ENCODE measurements at regions not wholly inside any gene's neighbourhood (a gene's known extent, or its start where the extent isn't known, plus 50 kb on each side); places are given as distances from the start of the nearest gene placed in this dataset.

DNA sequence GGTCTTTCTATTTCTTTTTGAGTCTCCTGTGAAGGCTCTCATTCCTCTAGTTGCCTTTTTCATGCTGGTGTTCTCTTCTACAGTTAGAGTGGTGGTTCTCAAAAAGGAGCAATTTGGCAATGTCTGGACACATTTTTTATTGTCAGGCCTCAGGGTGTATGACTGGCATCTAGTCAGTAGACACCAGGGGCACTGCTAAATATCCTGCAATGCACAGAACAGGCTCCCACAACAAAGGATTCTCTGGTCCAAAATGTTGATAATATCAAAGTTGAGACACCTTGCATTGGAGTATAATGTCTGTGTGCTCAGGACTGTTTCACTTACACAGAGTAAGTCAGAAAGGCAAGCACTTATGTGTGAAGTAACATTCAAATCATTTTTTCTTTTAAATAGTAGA, 1360.7 kb downstream of the ADGRL3 start:
- TF ChIP-seq EZH2 (IDR thresholded peaks at IDR 0.05; ENCODE audit: low read depth, unreplicated experiment) (no peak), ZNF331 (CRISPR knock-in tag; IDR thresholded peaks at IDR 0.05; ENCODE audit: low read depth) (no peak), ZNF114 (CRISPR knock-in tag; IDR thresholded peaks at IDR 0.05) (no peak), STAT1 (IDR thresholded peaks at IDR 0.05; ENCODE audit: unreplicated experiment) (no peak), EZH2phosphoT487 (IDR thresholded peaks at IDR 0.05; ENCODE audit: unreplicated experiment) (no peak), JUNB (IDR thresholded peaks at IDR 0.05; ENCODE audit: unreplicated experiment) (no peak), CREB1 (CRISPR knock-in tag; IDR thresholded peaks at IDR 0.05; ENCODE audit: low read depth) (no peak), POLR2AphosphoS5 (IDR thresholded peaks at IDR 0.05; ENCODE audit: low read depth) (no peak), NANOG (IDR thresholded peaks at IDR 0.05; ENCODE audit: borderline replicate concordance) (no peak)
- TF ChIP-seq, protein P1, sequence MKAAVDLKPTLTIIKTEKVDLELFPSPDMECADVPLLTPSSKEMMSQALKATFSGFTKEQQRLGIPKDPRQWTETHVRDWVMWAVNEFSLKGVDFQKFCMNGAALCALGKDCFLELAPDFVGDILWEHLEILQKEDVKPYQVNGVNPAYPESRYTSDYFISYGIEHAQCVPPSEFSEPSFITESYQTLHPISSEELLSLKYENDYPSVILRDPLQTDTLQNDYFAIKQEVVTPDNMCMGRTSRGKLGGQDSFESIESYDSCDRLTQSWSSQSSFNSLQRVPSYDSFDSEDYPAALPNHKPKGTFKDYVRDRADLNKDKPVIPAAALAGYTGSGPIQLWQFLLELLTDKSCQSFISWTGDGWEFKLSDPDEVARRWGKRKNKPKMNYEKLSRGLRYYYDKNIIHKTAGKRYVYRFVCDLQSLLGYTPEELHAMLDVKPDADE (IDR thresholded peaks at IDR 0.05): no peak
- TF ChIP-seq, protein P2, sequence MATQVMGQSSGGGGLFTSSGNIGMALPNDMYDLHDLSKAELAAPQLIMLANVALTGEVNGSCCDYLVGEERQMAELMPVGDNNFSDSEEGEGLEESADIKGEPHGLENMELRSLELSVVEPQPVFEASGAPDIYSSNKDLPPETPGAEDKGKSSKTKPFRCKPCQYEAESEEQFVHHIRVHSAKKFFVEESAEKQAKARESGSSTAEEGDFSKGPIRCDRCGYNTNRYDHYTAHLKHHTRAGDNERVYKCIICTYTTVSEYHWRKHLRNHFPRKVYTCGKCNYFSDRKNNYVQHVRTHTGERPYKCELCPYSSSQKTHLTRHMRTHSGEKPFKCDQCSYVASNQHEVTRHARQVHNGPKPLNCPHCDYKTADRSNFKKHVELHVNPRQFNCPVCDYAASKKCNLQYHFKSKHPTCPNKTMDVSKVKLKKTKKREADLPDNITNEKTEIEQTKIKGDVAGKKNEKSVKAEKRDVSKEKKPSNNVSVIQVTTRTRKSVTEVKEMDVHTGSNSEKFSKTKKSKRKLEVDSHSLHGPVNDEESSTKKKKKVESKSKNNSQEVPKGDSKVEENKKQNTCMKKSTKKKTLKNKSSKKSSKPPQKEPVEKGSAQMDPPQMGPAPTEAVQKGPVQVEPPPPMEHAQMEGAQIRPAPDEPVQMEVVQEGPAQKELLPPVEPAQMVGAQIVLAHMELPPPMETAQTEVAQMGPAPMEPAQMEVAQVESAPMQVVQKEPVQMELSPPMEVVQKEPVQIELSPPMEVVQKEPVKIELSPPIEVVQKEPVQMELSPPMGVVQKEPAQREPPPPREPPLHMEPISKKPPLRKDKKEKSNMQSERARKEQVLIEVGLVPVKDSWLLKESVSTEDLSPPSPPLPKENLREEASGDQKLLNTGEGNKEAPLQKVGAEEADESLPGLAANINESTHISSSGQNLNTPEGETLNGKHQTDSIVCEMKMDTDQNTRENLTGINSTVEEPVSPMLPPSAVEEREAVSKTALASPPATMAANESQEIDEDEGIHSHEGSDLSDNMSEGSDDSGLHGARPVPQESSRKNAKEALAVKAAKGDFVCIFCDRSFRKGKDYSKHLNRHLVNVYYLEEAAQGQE (IDR thresholded peaks at IDR 0.05; ENCODE audit: unreplicated experiment): no peak
- TF ChIP-seq, protein P3, sequence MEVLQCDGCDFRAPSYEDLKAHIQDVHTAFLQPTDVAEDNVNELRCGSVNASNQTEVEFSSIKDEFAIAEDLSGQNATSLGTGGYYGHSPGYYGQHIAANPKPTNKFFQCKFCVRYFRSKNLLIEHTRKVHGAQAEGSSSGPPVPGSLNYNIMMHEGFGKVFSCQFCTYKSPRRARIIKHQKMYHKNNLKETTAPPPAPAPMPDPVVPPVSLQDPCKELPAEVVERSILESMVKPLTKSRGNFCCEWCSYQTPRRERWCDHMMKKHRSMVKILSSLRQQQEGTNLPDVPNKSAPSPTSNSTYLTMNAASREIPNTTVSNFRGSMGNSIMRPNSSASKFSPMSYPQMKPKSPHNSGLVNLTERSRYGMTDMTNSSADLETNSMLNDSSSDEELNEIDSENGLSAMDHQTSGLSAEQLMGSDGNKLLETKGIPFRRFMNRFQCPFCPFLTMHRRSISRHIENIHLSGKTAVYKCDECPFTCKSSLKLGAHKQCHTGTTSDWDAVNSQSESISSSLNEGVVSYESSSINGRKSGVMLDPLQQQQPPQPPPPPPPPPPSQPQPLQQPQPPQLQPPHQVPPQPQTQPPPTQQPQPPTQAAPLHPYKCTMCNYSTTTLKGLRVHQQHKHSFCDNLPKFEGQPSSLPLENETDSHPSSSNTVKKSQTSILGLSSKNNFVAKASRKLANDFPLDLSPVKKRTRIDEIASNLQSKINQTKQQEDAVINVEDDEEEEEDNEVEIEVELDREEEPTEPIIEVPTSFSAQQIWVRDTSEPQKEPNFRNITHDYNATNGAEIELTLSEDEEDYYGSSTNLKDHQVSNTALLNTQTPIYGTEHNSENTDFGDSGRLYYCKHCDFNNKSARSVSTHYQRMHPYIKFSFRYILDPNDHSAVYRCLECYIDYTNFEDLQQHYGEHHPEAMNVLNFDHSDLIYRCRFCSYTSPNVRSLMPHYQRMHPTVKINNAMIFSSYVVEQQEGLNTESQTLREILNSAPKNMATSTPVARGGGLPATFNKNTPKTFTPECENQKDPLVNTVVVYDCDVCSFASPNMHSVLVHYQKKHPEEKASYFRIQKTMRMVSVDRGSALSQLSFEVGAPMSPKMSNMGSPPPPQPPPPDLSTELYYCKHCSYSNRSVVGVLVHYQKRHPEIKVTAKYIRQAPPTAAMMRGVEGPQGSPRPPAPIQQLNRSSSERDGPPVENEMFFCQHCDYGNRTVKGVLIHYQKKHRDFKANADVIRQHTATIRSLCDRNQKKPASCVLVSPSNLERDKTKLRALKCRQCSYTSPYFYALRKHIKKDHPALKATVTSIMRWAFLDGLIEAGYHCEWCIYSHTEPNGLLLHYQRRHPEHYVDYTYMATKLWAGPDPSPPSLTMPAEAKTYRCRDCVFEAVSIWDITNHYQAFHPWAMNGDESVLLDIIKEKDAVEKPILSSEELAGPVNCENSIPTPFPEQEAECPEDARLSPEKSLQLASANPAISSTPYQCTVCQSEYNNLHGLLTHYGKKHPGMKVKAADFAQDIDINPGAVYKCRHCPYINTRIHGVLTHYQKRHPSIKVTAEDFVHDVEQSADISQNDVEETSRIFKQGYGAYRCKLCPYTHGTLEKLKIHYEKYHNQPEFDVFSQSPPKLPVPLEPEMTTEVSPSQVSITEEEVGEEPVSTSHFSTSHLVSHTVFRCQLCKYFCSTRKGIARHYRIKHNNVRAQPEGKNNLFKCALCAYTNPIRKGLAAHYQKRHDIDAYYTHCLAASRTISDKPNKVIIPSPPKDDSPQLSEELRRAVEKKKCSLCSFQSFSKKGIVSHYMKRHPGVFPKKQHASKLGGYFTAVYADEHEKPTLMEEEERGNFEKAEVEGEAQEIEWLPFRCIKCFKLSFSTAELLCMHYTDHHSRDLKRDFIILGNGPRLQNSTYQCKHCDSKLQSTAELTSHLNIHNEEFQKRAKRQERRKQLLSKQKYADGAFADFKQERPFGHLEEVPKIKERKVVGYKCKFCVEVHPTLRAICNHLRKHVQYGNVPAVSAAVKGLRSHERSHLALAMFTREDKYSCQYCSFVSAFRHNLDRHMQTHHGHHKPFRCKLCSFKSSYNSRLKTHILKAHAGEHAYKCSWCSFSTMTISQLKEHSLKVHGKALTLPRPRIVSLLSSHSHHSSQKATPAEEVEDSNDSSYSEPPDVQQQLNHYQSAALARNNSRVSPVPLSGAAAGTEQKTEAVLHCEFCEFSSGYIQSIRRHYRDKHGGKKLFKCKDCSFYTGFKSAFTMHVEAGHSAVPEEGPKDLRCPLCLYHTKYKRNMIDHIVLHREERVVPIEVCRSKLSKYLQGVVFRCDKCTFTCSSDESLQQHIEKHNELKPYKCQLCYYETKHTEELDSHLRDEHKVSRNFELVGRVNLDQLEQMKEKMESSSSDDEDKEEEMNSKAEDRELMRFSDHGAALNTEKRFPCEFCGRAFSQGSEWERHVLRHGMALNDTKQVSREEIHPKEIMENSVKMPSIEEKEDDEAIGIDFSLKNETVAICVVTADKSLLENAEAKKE (CRISPR knock-in tag; IDR thresholded peaks at IDR 0.05): no peak
- TF ChIP-seq, protein P4, sequence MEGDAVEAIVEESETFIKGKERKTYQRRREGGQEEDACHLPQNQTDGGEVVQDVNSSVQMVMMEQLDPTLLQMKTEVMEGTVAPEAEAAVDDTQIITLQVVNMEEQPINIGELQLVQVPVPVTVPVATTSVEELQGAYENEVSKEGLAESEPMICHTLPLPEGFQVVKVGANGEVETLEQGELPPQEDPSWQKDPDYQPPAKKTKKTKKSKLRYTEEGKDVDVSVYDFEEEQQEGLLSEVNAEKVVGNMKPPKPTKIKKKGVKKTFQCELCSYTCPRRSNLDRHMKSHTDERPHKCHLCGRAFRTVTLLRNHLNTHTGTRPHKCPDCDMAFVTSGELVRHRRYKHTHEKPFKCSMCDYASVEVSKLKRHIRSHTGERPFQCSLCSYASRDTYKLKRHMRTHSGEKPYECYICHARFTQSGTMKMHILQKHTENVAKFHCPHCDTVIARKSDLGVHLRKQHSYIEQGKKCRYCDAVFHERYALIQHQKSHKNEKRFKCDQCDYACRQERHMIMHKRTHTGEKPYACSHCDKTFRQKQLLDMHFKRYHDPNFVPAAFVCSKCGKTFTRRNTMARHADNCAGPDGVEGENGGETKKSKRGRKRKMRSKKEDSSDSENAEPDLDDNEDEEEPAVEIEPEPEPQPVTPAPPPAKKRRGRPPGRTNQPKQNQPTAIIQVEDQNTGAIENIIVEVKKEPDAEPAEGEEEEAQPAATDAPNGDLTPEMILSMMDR (conservative IDR thresholded peaks at IDR 0.05; ENCODE audit: low read depth in 2 of 2): no peak
- H2AFZ ChIP-seq: no peak overlapping the region
- no peak overlapping the region for H3K27ac ChIP-seq (ENCODE audit: low read depth)
- no peaks in the 10 kb centered on the region for H3K36me3 Mint-ChIP-seq (ENCODE audit: low read depth)
- no peaks in the 10 kb centered on the region for H3K79me2 ChIP-seq (replicated peaks; ENCODE audit: insufficient read depth)
- ATAC-seq (no peak), DNase-seq (ENCODE audit: low spot score) (no peak)
- no peaks in the 10 kb centered on the region for H3K9me3 Mint-ChIP-seq
- 0 out of 2 replicates have a peak, but pooled peaks cover 4% of the 10 kb centered on the region for H3K9me2 ChIP-seq (ENCODE audit: insufficient read depth)
- H4K20me1 ChIP-seq (replicated peaks; ENCODE audit: insufficient read depth): no peaks in the 10 kb centered on the region
- no peak overlapping the region for H3K4me2 ChIP-seq
- no peaks in the 10 kb centered on the region for H3K36me3 ChIP-seq (ENCODE audit: insufficient read depth)
- no peaks in the 10 kb centered on the region for H3F3A ChIP-seq (replicated peaks; ENCODE audit: low read depth)
- H3K4me1 ChIP-seq (ENCODE audit: insufficient read depth): no peaks in the 10 kb centered on the region
- H3K27me3 Mint-ChIP-seq (ENCODE audit: insufficient read depth, low read depth, poor library complexity): peaks cover 3% of the 10 kb centered on the region
- H3K4me3 Mint-ChIP-seq: no peak overlapping the region
- no peak overlapping the region for H3K4me3 ChIP-seq
- no peak overlapping the region for H3K27ac Mint-ChIP-seq
- H3K4me1 Mint-ChIP-seq: no peaks in the 10 kb centered on the region
- H3K27me3 ChIP-seq (ENCODE audit: insufficient read depth): no peaks in the 10 kb centered on the region
